Esophagus (tissue), 2 donors: ENCODE measurements at regions not wholly inside any gene's neighbourhood (a gene's known extent, or its start where the extent isn't known, plus 50 kb on each side); places are given as distances from the start of the nearest gene placed in this dataset.

Experiments used
- H3K27ac ChIP-seq, 2 donors: one replicate each; pipeline ENCODE4 v1.5.1; 2013; ENCODE audit warnings: low read depth in 2 of 2, mild to moderate bottlenecking in 2 of 2, inconsistent platforms in 1 of 2, low read length in 1 of 2, moderate library complexity in 1 of 2
- H3K27me3 ChIP-seq, 2 donors: one replicate each; pipeline ENCODE4 v1.6.1; 2013; ENCODE audit warnings: low read length in 2 of 2, control low read depth in 1 of 2, mild to moderate bottlenecking in 1 of 2; ENCODE audit not compliant: insufficient read depth in 2 of 2, control insufficient read depth in 1 of 2
- H3K36me3 ChIP-seq, 2 donors: one replicate each; pipeline ENCODE4 v1.6.1; 2013; ENCODE audit warnings: low read length in 1 of 2; ENCODE audit not compliant: control insufficient read depth in 2 of 2, insufficient read depth in 2 of 2
- H3K4me1 ChIP-seq, 2 donors: one replicate each; pipeline ENCODE4 v1.6.1; 2013; ENCODE audit warnings: low read length in 1 of 2; ENCODE audit not compliant: control insufficient read depth in 2 of 2, insufficient read depth in 2 of 2
- H3K4me3 ChIP-seq, 2 donors: one replicate each; pipeline ENCODE4 v1.5.1; 2013; ENCODE audit warnings: low read length in 2 of 2, mild to moderate bottlenecking in 2 of 2, low read depth in 1 of 2, moderate library complexity in 1 of 2
- H3K9me3 ChIP-seq, 2 donors: one replicate each; pipeline ENCODE4 v1.6.1; 2013; ENCODE audit warnings: mild to moderate bottlenecking in 2 of 2, low read depth in 1 of 2, low read length in 1 of 2, moderate library complexity in 1 of 2; ENCODE audit not compliant: control insufficient read depth in 2 of 2, insufficient read depth in 1 of 2
- WGBS, 2 donors: extraction: QIAGEN DNeasy Blood & Tissue Kit; methylation state at CpG; one replicate each; pipeline ENCODE4 v1.1.7; 2013; 5-methylcytosine and 5-hydroxymethylcytosine counted together
- donor health status: healthy with polysubstance abuse.
- donor health status: Bipolar disorder and iron deficiency.

DNA sequence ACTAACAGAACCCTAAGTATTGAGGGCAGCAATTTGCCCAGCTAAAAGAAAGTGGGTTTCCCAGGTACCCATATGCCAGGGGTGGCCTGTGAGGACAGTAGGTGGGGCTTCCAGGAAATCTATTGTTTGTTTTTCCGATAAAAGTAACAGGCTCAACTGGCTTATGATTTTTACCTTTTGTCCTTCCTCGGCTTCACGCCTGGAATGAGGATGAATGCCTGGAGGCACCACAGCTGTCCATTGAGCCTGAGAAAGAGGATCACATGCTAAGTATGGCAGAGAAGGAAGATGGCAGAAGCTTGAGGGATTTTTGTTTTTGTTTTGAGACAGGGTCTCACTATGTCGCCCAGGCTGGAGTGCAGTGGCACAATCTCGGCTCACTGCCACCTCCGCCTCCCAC is 84.1 kb downstream of the KLF4 start:
- WGBS, 2 donors: 74 to 83% methylated on average over 6 of the region's 6 CpGs
- H3K9me3 ChIP-seq: no peaks in the 10 kb centered on the region
- peaks cover 0 to 8% of the 10 kb centered on the region in 2 donors for H3K4me1 ChIP-seq
- H3K36me3 ChIP-seq: peaks cover 0 to 2% of the 10 kb centered on the region in 2 donors
- no peak overlapping the region for H3K27ac ChIP-seq
- H3K27me3 ChIP-seq: no peaks in the 10 kb centered on the region
- H3K4me3 ChIP-seq: no peak overlapping the region

DNA sequence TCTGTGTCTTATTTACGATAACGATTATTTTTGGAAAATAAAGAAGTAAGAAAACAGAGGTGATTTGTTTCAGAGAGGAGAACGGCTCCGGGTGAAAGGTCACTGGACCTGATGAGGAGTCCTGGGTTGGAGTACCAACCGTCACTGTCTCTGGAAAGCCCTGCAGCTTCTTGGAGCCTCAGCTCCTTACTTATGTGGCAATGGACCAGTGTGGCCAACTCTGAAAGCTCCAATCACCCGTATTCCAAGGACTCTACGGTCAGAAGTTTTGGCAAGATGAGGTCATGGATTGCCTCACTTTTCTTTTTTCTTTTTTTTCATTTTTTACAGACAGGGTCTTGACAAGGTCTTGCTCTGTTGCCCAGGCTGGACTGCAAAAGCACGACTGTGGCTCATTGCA is 84.8 kb downstream of the KLF4 start:
- Histone ChIP-seq H3K36me3 (no peaks in the 10 kb centered on the region), H3K27ac (no peak overlapping the region)
- WGBS, 2 donors: 78 to 81% methylated on average over 8 of the region's 8 CpGs

DNA sequence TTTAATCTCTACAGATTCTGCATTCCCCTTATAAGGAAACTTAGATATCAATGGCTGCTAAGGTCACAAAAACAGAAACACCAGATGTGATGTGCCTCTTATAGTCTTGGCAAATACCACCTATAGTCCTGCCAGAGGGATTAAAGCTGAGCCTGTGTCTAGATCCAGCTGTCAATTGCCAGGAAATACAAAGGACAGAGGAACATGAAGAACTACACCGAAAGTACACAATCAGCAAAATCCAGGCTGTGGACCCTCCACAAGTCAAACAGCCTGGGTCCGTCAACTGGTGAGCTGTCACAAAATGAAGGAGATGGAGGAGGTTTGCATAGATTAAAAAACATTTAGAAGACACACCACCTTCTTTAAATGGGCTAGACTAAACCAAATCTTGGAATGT is 85.4 kb downstream of the KLF4 start:
- Histone ChIP-seq H3K4me1 (peaks cover 0 to 6% of the 10 kb centered on the region in 2 donors), H3K4me3 (no peak overlapping the region), H3K27me3 (no peaks in the 10 kb centered on the region), H3K9me3 (no peaks in the 10 kb centered on the region), H3K27ac (no peak overlapping the region), H3K36me3 (no peaks in the 10 kb centered on the region)
- 33 to 44% methylated on average over 2 of the region's 2 CpGs for WGBS, 2 donors

More for the DNA sequence above, 84.8 kb downstream of the KLF4 start:
- peaks cover 0 to 6% of the 10 kb centered on the region in 2 donors for H3K4me1 ChIP-seq
- H3K27me3 ChIP-seq: no peaks in the 10 kb centered on the region
- no peaks in the 10 kb centered on the region for H3K9me3 ChIP-seq
- no peak overlapping the region for H3K4me3 ChIP-seq

DNA sequence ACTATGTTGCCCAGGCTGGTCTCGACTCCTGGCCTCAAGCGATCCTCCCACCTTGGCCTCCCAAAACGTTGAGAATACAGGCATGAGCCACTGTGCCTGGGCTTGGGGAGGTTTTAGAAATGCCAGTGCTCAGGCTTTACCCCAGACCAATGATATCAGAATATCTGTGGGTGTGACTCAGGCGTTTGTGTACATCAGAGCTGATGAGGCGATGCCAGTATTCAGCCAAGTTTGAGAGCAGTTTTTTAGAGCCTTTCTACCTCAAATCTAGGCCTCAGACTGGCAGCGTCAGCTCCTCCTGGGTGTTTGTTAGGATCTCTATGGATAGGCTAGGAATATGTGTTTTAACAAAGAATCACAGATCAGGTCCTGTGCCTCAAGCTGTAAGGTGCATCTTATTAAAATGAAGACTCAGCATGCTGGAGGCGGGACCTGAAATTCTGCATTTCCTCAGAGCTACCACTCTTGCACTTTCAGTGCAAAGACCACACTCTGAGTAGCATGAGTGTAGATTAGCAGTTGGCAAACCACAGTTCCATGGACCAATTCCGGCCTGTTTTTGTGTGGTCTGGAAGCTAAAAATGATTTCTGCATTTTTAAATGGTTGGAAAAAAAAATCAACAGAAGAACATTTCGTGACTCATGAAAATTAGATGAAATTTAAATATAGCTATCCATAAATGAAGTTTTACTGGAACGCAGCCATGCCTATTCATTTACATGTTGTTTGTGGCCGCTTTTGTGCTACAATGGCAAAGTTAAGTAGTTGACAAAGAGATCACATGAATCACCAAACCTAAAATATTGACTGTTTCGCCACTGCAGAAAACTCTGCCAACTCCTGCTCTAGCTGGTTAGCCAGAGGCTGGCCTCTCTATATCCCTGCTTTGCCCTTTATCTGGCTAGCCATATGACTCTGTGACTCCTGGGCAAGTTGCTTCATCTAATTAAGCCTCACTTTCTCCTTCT is 92.2 kb downstream of the KLF4 start:
- no peak overlapping the region for H3K4me3 ChIP-seq
- H3K36me3 ChIP-seq: no peaks in the 10 kb centered on the region
- WGBS, 2 donors: 46 to 60% methylated on average over 12 of the region's 12 CpGs
- H3K9me3 ChIP-seq: no peaks in the 10 kb centered on the region
- peak overlapping the region; percentile 49 to 58 for H3K27ac ChIP-seq
- peaks cover 0 to 5% of the 10 kb centered on the region in 2 donors for H3K4me1 ChIP-seq
- H3K27me3 ChIP-seq: no peaks in the 10 kb centered on the region

DNA sequence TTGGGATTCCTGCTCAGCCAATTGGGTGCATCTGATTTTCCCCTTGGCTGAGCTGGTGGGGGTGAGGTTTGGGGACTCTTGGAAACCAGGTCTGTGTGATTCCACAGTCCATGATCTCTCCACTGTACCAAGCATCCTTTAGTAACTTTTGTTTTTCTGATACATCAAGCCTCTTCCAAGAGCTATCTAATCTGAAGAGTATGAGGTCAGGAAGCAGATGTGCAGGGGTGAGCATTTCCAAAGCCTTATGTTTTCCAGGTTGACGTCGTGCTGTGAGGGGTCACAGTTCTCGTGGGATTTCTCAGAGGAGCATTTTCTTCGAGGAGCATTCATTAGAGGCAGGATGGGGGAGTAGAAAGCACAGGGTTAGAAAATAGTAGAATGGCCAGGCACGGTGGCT is 95.3 kb downstream of the KLF4 start:
- no peaks in the 10 kb centered on the region for H3K36me3 ChIP-seq
- H3K4me1 ChIP-seq: peaks cover 2 to 15% of the 10 kb centered on the region in 2 donors
- 66 to 75% methylated on average over 5 of the region's 5 CpGs for WGBS, 2 donors
- no peaks in the 10 kb centered on the region for H3K27me3 ChIP-seq
- H3K27ac ChIP-seq: no peak overlapping the region
- H3K4me3 ChIP-seq: no peak overlapping the region
- H3K9me3 ChIP-seq: no peaks in the 10 kb centered on the region

DNA sequence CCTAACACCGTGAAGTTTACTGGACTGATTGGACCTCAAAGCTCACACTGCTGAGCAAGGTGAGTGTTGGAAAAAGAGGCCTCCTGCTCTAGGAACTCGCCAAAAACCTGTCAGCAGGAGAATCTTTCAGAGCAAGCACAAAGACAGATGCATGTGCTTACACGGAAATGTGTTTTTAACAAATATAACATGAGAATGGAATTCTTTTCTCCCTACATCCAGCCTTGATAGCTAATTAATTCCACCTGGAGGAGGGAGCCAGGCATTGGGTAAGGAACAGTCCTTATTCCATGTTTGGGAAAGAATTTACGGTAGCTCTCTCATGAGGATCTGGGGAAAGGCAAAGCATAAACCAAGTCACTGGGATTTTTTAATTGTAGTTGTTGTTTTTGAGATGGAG is 98.8 kb downstream of the KLF4 start:
- Histone ChIP-seq H3K4me1 (peaks cover 2 to 23% of the 10 kb centered on the region in 2 donors), H3K27me3 (no peaks in the 10 kb centered on the region), H3K27ac (peak overlapping the region; percentile 71 to 95), H3K9me3 (no peaks in the 10 kb centered on the region), H3K36me3 (no peaks in the 10 kb centered on the region), H3K4me3 (no peak overlapping the region)
- 48 to 72% methylated on average over 4 of the region's 4 CpGs for WGBS, 2 donors

DNA sequence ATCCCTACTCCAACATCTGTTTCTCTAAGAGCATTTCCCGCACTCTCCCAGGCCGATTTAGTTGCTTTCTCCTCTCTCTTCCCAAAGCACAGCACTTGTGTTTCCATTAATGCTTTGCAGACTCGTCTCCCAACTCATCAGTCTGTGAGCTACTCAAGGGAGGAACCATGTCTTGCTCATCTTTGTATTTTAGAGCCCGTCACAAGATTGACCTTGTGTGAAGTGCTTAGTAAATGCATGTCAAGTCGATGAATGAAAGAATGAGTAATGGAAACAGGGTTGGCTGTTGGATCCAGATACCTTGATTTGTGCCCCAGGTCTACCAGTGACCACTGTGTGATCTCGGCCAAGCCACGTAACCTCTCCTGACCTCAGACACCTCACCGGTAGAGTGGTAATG is 99.3 kb downstream of the KLF4 start:
- H3K9me3 ChIP-seq: no peaks in the 10 kb centered on the region
- no peaks in the 10 kb centered on the region for H3K36me3 ChIP-seq
- H3K4me3 ChIP-seq: no peak overlapping the region
- no peaks in the 10 kb centered on the region for H3K27me3 ChIP-seq
- WGBS, 2 donors: 68 to 78% methylated on average over 8 of the region's 8 CpGs
- peaks cover 2 to 23% of the 10 kb centered on the region in 2 donors for H3K4me1 ChIP-seq
- H3K27ac ChIP-seq: peak overlapping the region; percentile 71 to 95

DNA sequence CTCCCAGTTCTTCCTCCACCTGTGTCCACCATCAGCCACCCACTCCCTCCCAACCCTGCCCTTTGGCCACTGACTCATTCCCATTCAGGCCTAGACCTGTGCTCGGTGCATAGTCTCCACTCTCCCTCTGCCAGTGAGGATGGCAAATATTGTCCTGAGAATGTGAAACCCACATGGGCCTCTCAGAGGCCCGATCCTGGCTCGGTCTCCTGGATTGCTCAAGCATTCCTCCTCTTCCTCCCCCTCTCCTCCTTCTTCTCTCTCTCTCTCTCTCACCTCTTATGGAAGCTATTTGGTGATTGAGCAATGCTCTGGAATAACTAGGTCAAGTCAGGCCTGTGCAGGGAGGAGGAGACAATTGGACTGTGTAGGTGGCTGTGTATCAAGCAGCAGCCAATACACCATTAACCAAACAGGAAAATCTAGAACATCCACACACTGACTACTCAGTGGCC is 99.9 kb downstream of the KLF4 start:
- Histone ChIP-seq H3K4me1 (peaks cover 2 to 23% of the 10 kb centered on the region in 2 donors), H3K9me3 (no peaks in the 10 kb centered on the region), H3K27me3 (no peaks in the 10 kb centered on the region), H3K36me3 (no peaks in the 10 kb centered on the region), H3K4me3 (no peak overlapping the region), H3K27ac (peak overlapping the region; percentile 75 to 95)
- WGBS, 2 donors: 34 to 54% methylated on average over 3 of the region's 3 CpGs

DNA sequence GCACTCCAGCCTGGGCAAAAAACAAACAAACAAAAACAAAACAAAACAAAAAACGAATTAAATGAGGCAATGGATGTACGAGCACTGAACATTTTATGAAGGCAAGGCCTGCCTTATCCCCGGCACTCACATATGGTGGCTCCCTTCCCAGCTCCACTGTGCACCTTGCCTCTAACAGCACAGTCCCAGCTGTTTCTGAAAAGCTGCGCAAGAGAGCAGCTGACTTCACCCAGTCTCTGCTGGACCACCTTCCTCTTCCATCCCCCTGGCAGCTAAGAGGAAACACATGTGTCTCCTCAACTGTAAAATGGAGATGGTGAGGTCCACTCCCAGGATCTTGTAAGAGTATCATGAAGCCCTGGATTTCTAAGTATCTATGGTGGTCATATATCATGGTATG is 100.7 kb downstream of the KLF4 start:
- Histone ChIP-seq H3K4me3 (no peak overlapping the region), H3K36me3 (no peaks in the 10 kb centered on the region), H3K9me3 (no peaks in the 10 kb centered on the region), H3K4me1 (peaks cover 2 to 23% of the 10 kb centered on the region in 2 donors), H3K27ac (peak overlapping the region in 1 of 2 donors; percentile 15), H3K27me3 (no peaks in the 10 kb centered on the region)
- WGBS, 2 donors: 80 to 82% methylated on average over 4 of the region's 4 CpGs

DNA sequence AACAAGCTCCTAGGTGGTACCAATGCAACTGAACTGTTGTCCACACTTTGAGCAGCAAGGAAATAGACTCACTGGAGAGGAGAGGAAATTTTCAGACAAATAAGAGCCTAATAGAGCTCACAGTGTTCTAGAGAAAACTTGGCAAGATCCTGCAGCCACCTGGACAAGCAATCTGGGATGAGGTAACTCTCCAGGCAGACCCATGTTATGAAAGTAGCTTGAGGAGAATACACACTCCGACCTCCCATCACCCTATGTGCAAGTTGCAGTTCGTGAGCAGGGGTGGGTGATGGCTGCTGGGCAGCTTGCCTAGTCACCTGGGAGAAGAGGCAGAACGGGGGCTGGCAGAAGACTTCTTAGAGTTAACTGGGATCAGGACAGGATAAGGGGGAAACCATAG is 102.2 kb downstream of the KLF4 start:
- Histone ChIP-seq H3K4me1 (peaks cover 2 to 23% of the 10 kb centered on the region in 2 donors), H3K9me3 (no peaks in the 10 kb centered on the region), H3K36me3 (no peaks in the 10 kb centered on the region), H3K27me3 (no peaks in the 10 kb centered on the region), H3K4me3 (no peak overlapping the region), H3K27ac (no peak overlapping the region)
- WGBS, 2 donors: 35 to 45% methylated on average over 3 of the region's 3 CpGs
